ENCODE measurements at regions not wholly inside any gene's neighbourhood (a gene's known extent, or its start where the extent isn't known, plus 50 kb on each side); places are given as distances from the start of the nearest gene placed in this dataset.
A peak's percentile ranks its signal among the peaks of the same experiment; 100 is the strongest.

DNA sequence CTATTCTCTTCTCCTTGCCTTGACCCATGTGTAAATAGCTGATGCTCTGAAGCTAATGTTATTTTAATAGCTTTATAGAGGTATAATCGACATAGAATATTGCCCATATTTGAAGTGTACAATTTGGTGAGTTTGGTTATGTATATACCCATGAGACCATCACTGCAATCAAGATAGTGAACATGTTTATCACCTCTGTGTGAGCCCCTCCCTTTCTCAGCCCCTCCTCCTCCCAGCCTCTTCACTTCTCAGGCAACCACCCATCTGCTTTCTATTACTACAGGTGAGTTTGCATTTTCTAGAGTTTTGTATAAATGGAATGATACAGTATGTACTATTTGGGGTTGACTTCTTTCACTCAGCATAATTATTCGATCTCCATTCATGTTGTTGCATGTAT is 181.1 kb downstream of the INO80D start:
- ATAC-seq (no peak), DNase-seq (ENCODE audit: low read depth, low spot score) (no peak)
- no peaks in the 10 kb centered on the region for H3K4me1 ChIP-seq (ENCODE audit: control insufficient read depth, insufficient read depth, low read length)
- no peak overlapping the region for H3K4me3 ChIP-seq (ENCODE audit: low read depth in 2 of 2, low read length in 2 of 2)
- no TSS peak for BruUV-seq (replicated peaks)
- ChIA-PET CTCF (interaction anchor here (1.3 kb wide), 1 partner anchor 21 kb away, joined by 3 read pairs; no protein-coding TSS in a partner anchor), POLR2A (no interaction called here)
- in situ Hi-C loops (cut with HindIII; ENCODE audit: low pct_unique_long_range_greater_than_20kb, low sequenced_read_pairs), result no loop called here
- no peaks in the 10 kb centered on the region for H3K9me3 ChIP-seq (ENCODE audit: control insufficient read depth, insufficient read depth, low read depth, low read length)
- H3K36me3 ChIP-seq (ENCODE audit: control insufficient read depth, insufficient read depth, low read length), result no peaks in the 10 kb centered on the region
- H3K27ac ChIP-seq (ENCODE audit: low read length), result no peak overlapping the region
- H3K27me3 ChIP-seq (ENCODE audit: control insufficient read depth, insufficient read depth, low read length), result peaks cover 2% of the 10 kb centered on the region; the same call in 1 of the 2 replicates
- TF ChIP-seq, protein P1, sequence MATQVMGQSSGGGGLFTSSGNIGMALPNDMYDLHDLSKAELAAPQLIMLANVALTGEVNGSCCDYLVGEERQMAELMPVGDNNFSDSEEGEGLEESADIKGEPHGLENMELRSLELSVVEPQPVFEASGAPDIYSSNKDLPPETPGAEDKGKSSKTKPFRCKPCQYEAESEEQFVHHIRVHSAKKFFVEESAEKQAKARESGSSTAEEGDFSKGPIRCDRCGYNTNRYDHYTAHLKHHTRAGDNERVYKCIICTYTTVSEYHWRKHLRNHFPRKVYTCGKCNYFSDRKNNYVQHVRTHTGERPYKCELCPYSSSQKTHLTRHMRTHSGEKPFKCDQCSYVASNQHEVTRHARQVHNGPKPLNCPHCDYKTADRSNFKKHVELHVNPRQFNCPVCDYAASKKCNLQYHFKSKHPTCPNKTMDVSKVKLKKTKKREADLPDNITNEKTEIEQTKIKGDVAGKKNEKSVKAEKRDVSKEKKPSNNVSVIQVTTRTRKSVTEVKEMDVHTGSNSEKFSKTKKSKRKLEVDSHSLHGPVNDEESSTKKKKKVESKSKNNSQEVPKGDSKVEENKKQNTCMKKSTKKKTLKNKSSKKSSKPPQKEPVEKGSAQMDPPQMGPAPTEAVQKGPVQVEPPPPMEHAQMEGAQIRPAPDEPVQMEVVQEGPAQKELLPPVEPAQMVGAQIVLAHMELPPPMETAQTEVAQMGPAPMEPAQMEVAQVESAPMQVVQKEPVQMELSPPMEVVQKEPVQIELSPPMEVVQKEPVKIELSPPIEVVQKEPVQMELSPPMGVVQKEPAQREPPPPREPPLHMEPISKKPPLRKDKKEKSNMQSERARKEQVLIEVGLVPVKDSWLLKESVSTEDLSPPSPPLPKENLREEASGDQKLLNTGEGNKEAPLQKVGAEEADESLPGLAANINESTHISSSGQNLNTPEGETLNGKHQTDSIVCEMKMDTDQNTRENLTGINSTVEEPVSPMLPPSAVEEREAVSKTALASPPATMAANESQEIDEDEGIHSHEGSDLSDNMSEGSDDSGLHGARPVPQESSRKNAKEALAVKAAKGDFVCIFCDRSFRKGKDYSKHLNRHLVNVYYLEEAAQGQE (IDR thresholded peaks at IDR 0.05; ENCODE audit: insufficient read depth in 1 of 2, low read depth in 2 of 2, low read length in 1 of 2), result no peak
- TF ChIP-seq, protein P2, sequence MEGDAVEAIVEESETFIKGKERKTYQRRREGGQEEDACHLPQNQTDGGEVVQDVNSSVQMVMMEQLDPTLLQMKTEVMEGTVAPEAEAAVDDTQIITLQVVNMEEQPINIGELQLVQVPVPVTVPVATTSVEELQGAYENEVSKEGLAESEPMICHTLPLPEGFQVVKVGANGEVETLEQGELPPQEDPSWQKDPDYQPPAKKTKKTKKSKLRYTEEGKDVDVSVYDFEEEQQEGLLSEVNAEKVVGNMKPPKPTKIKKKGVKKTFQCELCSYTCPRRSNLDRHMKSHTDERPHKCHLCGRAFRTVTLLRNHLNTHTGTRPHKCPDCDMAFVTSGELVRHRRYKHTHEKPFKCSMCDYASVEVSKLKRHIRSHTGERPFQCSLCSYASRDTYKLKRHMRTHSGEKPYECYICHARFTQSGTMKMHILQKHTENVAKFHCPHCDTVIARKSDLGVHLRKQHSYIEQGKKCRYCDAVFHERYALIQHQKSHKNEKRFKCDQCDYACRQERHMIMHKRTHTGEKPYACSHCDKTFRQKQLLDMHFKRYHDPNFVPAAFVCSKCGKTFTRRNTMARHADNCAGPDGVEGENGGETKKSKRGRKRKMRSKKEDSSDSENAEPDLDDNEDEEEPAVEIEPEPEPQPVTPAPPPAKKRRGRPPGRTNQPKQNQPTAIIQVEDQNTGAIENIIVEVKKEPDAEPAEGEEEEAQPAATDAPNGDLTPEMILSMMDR (IDR thresholded peaks at IDR 0.05), result no peak
- TF ChIP-seq TCF7L2 (IDR thresholded peaks at IDR 0.05; ENCODE audit: low read depth, low read length), result no peak
- TF ChIP-seq POLR2AphosphoS5 (IDR thresholded peaks at IDR 0.05; ENCODE audit: low read depth, low read length), result no peak
- no peak for TF ChIP-seq SIN3A (IDR thresholded peaks at IDR 0.05; ENCODE audit: borderline replicate concordance, insufficient read depth, low read depth, low read length)
- intact Hi-C loops (cut with micrococcal nuclease; ENCODE audit: unreplicated experiment), result no loop called here

DNA sequence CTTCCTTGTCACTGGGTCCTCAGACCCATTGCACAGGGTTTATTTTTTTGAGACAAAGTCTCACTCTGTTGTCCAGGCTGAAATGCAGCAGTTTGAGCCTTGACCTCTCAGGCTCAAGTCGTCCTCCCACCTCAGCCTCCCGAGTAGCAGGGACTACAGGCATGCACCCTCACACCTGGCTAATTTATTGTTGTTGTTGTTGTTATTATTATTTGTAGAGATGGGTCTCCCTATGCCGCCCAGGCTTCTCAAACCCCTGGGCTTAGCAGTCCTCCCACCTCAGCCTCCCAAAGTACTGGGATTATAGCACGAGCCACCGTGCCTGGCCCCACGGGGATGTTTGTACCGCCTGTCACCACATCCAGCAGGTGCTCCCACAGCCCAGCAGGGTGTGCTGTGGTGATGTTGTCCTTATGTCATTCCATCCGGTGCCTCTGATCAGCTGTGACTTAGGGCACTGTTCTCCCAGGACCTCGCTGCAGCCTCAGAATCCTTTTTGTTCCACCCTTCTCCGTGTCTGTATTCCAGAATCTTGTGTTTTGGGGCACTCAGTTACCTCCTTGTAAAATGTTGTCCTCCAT is 182.3 kb downstream of the INO80D start:
- intact Hi-C loops (cut with micrococcal nuclease; ENCODE audit: unreplicated experiment) (no loop called here), in situ Hi-C loops (cut with HindIII; ENCODE audit: low pct_unique_long_range_greater_than_20kb, low sequenced_read_pairs) (no loop called here)
- ATAC-seq, result peak; percentile 90

More for the DNA sequence above, 182.3 kb downstream of the INO80D start:
- Histone ChIP-seq H3K36me3 (ENCODE audit: control insufficient read depth, insufficient read depth, low read length) (no peaks in the 10 kb centered on the region), H3K4me1 (ENCODE audit: control insufficient read depth, insufficient read depth, low read length) (no peaks in the 10 kb centered on the region), H3K9me3 (ENCODE audit: control insufficient read depth, insufficient read depth, low read depth, low read length) (no peaks in the 10 kb centered on the region), H3K27me3 (ENCODE audit: control insufficient read depth, insufficient read depth, low read length) (peaks cover 2% of the 10 kb centered on the region; the same call in 1 of the 2 replicates), H3K27ac (ENCODE audit: low read length) (no peak overlapping the region), H3K4me3 (ENCODE audit: low read depth in 2 of 2, low read length in 2 of 2) (no peak overlapping the region)
- no TSS peak for BruUV-seq (replicated peaks)
- ChIA-PET POLR2A (no interaction called here), CTCF (interaction anchor here (0.6 to 1.3 kb wide), 2 partner anchors 22 to 44 kb away, joined by 3 read pairs; no protein-coding TSS in a partner anchor)
- no peak for TF ChIP-seq POLR2AphosphoS5 (IDR thresholded peaks at IDR 0.05; ENCODE audit: low read depth, low read length)
- TF ChIP-seq, protein P2 (IDR thresholded peaks at IDR 0.05), result peak; percentile 71
- no peak for DNase-seq (ENCODE audit: low read depth, low spot score)

Measured in Panc1 (cell line).